RWPE2 (cell line): ENCODE measurements at regions not wholly inside any gene's neighbourhood (a gene's known extent, or its start where the extent isn't known, plus 50 kb on each side); places are given as distances from the start of the nearest gene placed in this dataset.
"Not testable (repeated sequence)": the region's sequence is repeated elsewhere in the genome, so short reads cannot be mapped to it uniquely, and the experiment has no call there.

Source experiments
- ATAC-seq: fragments of 200-7000 bp; cut with Tn5 transposase; 3 replicates; pipeline ENCODE4 v1.9.1; 2021; ENCODE audit warnings: low read depth
- DNase-seq: peaks from one replicate; pipeline ENCODE4 v3.0.0-alpha.2; 2020; ENCODE audit warnings: low spot score
- H3K27ac ChIP-seq: fragments of 450-650 bp; 2 replicates; pipeline ENCODE4 v1.5.1; 2017; ENCODE audit warnings: mild to moderate bottlenecking; ENCODE audit not compliant: poor library complexity, severe bottlenecking
- H3K27me3 ChIP-seq: fragments of 250-450 bp; sonication (Bioruptor Pico); 2 replicates; pipeline ENCODE4 v1.5.1; 2021; ENCODE audit warnings: mild to moderate bottlenecking, moderate library complexity; ENCODE audit not compliant: insufficient read depth, poor library complexity, severe bottlenecking
- H3K36me3 ChIP-seq: fragments of 250-450 bp; sonication (Bioruptor Pico); 2 replicates; pipeline ENCODE4 v1.5.1; 2020; ENCODE audit warnings: low read depth, mild to moderate bottlenecking, moderate library complexity
- H3K4me1 ChIP-seq: fragments of 250-450 bp; sonication (Bioruptor Pico); 2 replicates; pipeline ENCODE4 v1.5.1; 2021; ENCODE audit warnings: mild to moderate bottlenecking, moderate library complexity; ENCODE audit not compliant: insufficient read depth, poor library complexity, severe bottlenecking
- H3K4me3 ChIP-seq: fragments of 250-450 bp; sonication (Bioruptor Pico); 2 replicates; pipeline ENCODE4 v1.5.1; 2021; ENCODE audit warnings: mild to moderate bottlenecking, moderate library complexity; ENCODE audit not compliant: severe bottlenecking
- H3K9me3 ChIP-seq: fragments of 250-450 bp; sonication (Bioruptor Pico); 2 replicates; pipeline ENCODE4 v1.5.1; 2021; ENCODE audit warnings: mild to moderate bottlenecking, moderate library complexity; ENCODE audit not compliant: severe bottlenecking
- TF ChIP-seq, protein P1 (sequence below): fragments of 450-650 bp; IDR thresholded peaks from one replicate; pipeline ENCODE4 v1.5.1; 2017; ENCODE audit warnings: mild to moderate bottlenecking, moderate library complexity; ENCODE audit not compliant: poor library complexity, severe bottlenecking

DNA sequence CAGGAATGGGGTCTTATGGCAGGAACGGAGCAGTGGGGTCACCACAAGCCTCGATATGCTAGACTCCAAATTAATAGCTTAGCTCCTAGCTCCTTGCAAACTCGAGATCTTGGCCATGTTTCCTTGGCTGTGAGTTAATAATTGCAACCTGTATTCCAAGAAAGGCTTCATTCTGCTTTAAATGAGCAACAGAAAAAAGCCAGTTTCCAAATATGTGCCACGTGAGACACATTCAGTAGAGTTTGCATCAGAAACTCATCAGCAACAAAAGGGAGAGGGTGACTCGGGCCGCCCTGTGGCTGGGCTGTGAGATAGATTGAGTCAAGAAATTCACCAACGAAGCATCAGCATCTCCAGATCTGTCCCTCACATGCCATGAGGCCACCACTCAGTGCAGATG lies 112.0 kb downstream of the NPTX2 start:
- Histone ChIP-seq H3K27me3 (no peaks in the 10 kb centered on the region), H3K4me3 (no peak overlapping the region), H3K9me3 (no peaks in the 10 kb centered on the region), H3K27ac (no peak overlapping the region), H3K36me3 (no peaks in the 10 kb centered on the region), H3K4me1 (no peaks in the 10 kb centered on the region)
- TF ChIP-seq, protein P1, sequence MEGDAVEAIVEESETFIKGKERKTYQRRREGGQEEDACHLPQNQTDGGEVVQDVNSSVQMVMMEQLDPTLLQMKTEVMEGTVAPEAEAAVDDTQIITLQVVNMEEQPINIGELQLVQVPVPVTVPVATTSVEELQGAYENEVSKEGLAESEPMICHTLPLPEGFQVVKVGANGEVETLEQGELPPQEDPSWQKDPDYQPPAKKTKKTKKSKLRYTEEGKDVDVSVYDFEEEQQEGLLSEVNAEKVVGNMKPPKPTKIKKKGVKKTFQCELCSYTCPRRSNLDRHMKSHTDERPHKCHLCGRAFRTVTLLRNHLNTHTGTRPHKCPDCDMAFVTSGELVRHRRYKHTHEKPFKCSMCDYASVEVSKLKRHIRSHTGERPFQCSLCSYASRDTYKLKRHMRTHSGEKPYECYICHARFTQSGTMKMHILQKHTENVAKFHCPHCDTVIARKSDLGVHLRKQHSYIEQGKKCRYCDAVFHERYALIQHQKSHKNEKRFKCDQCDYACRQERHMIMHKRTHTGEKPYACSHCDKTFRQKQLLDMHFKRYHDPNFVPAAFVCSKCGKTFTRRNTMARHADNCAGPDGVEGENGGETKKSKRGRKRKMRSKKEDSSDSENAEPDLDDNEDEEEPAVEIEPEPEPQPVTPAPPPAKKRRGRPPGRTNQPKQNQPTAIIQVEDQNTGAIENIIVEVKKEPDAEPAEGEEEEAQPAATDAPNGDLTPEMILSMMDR = no peak
- ATAC-seq (no peak), DNase-seq (no peak)

DNA sequence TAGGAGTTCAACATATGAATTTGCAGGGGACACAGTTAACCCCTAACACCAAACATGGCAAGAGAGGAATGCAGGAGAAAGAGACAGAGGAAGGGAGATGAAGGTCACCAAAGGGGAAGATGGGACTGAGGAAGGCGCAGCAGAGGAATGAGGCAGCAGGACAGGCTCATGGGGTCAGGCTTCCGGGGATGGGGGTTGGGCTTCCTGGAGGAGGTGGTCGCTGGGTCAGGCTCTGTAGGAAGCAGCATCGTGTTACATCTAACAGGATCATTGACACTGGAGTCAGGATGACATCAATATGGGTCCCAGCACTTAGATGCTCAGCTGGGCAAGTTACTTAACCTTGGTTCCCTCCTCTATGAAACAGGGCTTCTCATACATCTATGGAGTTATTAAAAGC lies 113.2 kb downstream of the NPTX2 start:
- no peak for DNase-seq
- ATAC-seq = no peak
- no peak overlapping the region for H3K4me3 ChIP-seq
- no peak overlapping the region for H3K27ac ChIP-seq
- no peaks in the 10 kb centered on the region for H3K4me1 ChIP-seq
- H3K9me3 ChIP-seq = no peaks in the 10 kb centered on the region
- TF ChIP-seq, protein P1 = no peak
- no peaks in the 10 kb centered on the region for H3K27me3 ChIP-seq
- H3K36me3 ChIP-seq = no peaks in the 10 kb centered on the region

DNA sequence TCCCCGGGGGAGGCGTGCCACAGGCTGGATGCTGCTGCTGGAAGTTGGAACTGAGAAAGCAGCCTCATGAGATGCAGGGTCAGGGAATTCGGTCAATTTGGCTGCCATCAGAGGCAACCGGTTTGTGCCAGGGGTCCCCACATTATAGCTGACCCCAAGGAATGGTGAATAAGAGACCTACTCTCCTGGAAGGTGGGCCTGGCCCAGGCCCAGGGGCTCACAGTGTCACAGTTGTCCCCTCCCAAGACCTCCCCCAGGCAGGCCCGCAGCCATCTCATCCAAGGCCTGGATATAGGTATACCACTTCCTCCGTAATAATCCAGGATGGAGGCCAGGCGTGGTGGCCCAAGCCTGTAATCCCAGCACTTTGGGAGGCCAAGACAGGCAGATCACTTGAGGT lies 114.6 kb downstream of the NPTX2 start:
- no peaks in the 10 kb centered on the region for H3K27me3 ChIP-seq
- H3K4me1 ChIP-seq = no peaks in the 10 kb centered on the region
- H3K9me3 ChIP-seq = no peaks in the 10 kb centered on the region
- no peak for ATAC-seq
- no peak overlapping the region for H3K27ac ChIP-seq
- DNase-seq = no peak
- TF ChIP-seq, protein P1 = no peak
- H3K4me3 ChIP-seq = no peak overlapping the region
- no peaks in the 10 kb centered on the region for H3K36me3 ChIP-seq

DNA sequence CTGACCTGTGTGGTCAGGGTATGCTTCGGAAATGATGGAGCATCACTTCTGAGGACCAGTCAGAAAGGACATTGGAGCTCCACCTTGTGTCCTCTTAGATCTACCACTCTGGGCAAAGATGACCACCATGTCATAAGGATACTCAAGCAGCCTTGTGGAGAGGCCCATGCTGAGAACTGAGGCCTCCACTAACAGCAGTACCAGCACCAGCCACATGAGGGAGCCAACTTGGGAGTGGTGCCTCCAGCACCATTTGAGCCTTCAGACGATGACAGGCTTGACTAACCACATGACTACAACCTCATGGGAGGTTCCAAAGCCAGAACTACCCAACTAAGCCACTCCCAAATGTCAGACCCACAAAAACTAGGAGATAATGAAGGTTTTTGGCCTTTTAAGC lies 116.0 kb downstream of the NPTX2 start:
- H3K27me3 ChIP-seq = no peaks in the 10 kb centered on the region
- H3K27ac ChIP-seq = no peak overlapping the region
- DNase-seq = no peak
- H3K9me3 ChIP-seq = no peaks in the 10 kb centered on the region
- TF ChIP-seq, protein P1 = peak; percentile 31
- no peak overlapping the region for H3K4me3 ChIP-seq
- H3K4me1 ChIP-seq = no peaks in the 10 kb centered on the region
- no peaks in the 10 kb centered on the region for H3K36me3 ChIP-seq
- no peak for ATAC-seq

DNA sequence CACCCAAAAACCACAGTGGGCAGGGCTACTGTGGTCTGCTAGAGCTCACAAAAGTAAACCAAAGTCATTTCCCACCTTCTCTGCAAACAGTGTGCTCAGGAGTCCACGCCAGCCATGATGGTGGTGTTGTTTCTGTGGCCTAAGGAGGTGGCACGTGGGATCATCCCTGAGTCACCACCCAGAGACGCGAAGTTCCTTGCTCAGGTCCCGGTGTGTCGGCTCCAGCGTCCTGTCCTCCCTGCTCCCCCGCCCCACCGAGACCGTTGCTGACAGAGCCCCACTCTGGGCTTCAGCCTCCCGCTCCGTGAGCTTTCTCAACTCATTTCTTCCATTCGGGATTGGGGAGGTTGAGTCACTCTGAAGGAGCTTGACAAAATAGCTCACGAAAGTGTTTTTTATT lies 118.7 kb downstream of the NPTX2 start:
- no peaks in the 10 kb centered on the region for H3K4me1 ChIP-seq
- TF ChIP-seq, protein P1 = no peak
- H3K27me3 ChIP-seq = no peaks in the 10 kb centered on the region
- ATAC-seq = no peak
- DNase-seq = no peak
- no peaks in the 10 kb centered on the region for H3K36me3 ChIP-seq
- H3K27ac ChIP-seq = no peak overlapping the region
- H3K9me3 ChIP-seq = no peaks in the 10 kb centered on the region
- H3K4me3 ChIP-seq = no peak overlapping the region

DNA sequence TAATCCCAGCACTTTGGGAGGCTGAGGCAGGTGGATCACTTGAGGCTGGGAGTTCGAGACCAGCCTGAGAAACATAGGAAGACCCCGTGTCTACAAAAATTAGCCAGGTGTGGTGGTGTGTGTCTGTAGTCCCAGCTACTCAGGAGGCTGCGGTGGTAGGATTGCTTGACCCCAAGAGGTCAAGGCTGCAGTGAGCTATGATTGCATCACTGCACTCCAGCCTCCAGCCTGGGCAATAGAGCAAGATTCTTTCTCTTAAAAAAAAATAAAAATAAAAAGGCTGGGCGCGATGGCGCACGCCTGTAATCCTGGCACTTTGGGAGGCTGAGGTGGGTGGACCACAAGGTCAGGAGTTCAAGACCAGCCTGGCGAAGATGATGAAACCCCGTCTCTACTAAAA lies 119.4 kb downstream of the NPTX2 start:
- not testable (repeated sequence) for ATAC-seq

More for the DNA sequence above, 119.4 kb downstream of the NPTX2 start:
- not testable (repeated sequence) for DNase-seq, H3K27ac ChIP-seq, H3K4me3 ChIP-seq, H3K4me1 ChIP-seq, H3K36me3 ChIP-seq, H3K9me3 ChIP-seq, H3K27me3 ChIP-seq
